22Rv1 (cell line): ENCODE measurements at regions not wholly inside any gene's neighbourhood (a gene's known extent, or its start where the extent isn't known, plus 50 kb on each side); places are given as distances from the start of the nearest gene placed in this dataset.

ENCODE experiments used
- H3K27ac ChIP-seq: fragments of 450-650 bp; 2 replicates; pipeline ENCODE4 v1.5.1; 2017
- ZFX ChIP-seq: fragments of 450-650 bp; IDR thresholded peaks from 2 replicates; pipeline ENCODE4 v1.6.1; 2017; ENCODE audit warnings: antibody characterized with exemption, borderline replicate concordance
- TF ChIP-seq, protein P1 (sequence below): fragments of 450-650 bp; IDR thresholded peaks from 2 replicates; pipeline ENCODE4 v1.5.1; 2017; ENCODE audit warnings: mild to moderate bottlenecking

DNA sequence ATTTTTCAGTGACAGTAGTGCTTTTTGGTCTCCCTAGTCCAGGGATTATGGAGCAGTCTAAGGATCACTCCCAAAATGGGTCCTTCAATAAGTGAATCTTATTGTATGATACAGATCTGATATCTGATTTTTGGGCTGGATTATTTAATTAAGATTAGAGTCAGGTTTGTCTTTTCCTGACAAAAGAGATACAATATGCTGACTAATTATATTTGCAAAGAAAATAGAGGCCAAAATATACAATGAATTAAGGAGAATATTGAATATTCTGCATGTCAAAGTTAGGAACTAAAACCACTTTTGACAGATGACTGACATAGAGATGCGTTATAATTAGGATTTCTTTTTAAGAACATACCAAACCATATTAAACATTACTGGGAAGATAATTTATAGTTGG is 175.2 kb downstream of the FOXG1 start:
- TF ChIP-seq, protein P1, sequence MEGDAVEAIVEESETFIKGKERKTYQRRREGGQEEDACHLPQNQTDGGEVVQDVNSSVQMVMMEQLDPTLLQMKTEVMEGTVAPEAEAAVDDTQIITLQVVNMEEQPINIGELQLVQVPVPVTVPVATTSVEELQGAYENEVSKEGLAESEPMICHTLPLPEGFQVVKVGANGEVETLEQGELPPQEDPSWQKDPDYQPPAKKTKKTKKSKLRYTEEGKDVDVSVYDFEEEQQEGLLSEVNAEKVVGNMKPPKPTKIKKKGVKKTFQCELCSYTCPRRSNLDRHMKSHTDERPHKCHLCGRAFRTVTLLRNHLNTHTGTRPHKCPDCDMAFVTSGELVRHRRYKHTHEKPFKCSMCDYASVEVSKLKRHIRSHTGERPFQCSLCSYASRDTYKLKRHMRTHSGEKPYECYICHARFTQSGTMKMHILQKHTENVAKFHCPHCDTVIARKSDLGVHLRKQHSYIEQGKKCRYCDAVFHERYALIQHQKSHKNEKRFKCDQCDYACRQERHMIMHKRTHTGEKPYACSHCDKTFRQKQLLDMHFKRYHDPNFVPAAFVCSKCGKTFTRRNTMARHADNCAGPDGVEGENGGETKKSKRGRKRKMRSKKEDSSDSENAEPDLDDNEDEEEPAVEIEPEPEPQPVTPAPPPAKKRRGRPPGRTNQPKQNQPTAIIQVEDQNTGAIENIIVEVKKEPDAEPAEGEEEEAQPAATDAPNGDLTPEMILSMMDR: no peak
- TF ChIP-seq ZFX: no peak
- H3K27ac ChIP-seq: no peak overlapping the region

DNA sequence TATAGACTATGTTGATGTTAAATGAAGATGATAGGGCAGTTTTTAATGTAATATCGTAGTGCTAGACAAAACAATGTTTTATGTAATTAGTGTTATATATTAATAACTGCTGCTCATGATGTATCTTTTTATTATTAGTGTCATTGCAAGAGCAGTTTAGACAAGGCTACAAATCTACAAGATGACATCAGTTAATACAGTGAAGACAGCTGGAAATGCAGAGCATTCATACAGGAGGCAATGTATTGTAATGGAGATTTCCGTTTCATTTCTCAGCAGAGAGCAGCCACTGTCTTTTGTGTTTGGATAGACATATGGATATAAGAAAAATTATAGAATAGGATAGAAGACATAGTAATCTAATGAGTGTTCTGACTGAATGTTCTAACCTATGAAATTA is 178.0 kb downstream of the FOXG1 start:
- H3K27ac ChIP-seq: no peak overlapping the region
- TF ChIP-seq ZFX: no peak
- TF ChIP-seq, protein P1: no peak

- TF ChIP-seq ZFX: no peak
- TF ChIP-seq, protein P1: no peak
- no peak overlapping the region for H3K27ac ChIP-seq
These were observed 179.7 kb downstream of the FOXG1 start for GRCh38 chr14:28946267-28946666.

GRCh38 chr14:28949503-28949902 is 182.9 kb downstream of the FOXG1 start:
- no peak for TF ChIP-seq ZFX
- TF ChIP-seq, protein P1: no peak
- no peak overlapping the region for H3K27ac ChIP-seq

GRCh38 chr14:28952161-28952560 is 185.6 kb downstream of the FOXG1 start:
- no peak for TF ChIP-seq ZFX
- TF ChIP-seq, protein P1: no peak
- no peak overlapping the region for H3K27ac ChIP-seq

- TF ChIP-seq, protein P1: no peak
- TF ChIP-seq ZFX: no peak
These were observed 186.1 kb downstream of the FOXG1 start for GRCh38 chr14:28952666-28953065.

DNA sequence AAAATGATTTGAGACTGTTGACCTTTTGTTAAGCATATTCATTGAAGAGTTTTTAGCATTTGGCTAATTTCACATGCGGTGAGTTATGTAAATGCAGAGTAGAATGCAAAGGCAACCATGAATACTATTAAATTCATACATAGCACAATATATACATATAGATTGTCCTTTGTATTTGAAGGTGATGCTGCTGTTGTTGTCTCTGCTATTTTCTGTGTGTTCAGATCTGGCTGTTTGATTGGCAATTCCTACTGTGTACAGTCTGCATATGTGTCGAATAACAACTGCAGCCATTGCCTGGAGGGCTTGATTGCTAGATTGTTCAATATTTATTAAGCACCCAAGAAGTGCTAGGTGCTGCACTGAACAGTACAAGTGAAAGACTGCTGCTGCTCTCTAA is 187.4 kb downstream of the FOXG1 start:
- no peak overlapping the region for H3K27ac ChIP-seq
- TF ChIP-seq, protein P1: no peak
- no peak for TF ChIP-seq ZFX

More at GRCh38 chr14:28952666-28953065, 186.1 kb downstream of the FOXG1 start:
- H3K27ac ChIP-seq: no peak overlapping the region
